Esophagus squamous epithelium (tissue), 4 donors: ENCODE measurements at regions not wholly inside any gene's neighbourhood (a gene's known extent, or its start where the extent isn't known, plus 50 kb on each side); places are given as distances from the start of the nearest gene placed in this dataset.

ENCODE experiments used
- POLR2A ChIP-seq, 4 donors: fragments of 450-650 bp; IDR thresholded peaks; one replicate each; pipeline ENCODE4 v1.6.1; 2017; ENCODE audit warnings: antibody characterized with exemption in 4 of 4, mild to moderate bottlenecking in 4 of 4, moderate library complexity in 3 of 4
- TF ChIP-seq, protein P1 (sequence below), 6 experiments: fragments of 450-650 bp in 4 of 6; fragments of 200-600 bp in 2 of 6; sonication (generic) in 2 of 6; IDR thresholded peaks; one replicate each; pipeline ENCODE4 v1.5.1; 2016 to 2019; ENCODE audit warnings: antibody characterized with exemption in 6 of 6, mild to moderate bottlenecking in 4 of 6, moderate library complexity in 4 of 6

- TF ChIP-seq, protein P1, sequence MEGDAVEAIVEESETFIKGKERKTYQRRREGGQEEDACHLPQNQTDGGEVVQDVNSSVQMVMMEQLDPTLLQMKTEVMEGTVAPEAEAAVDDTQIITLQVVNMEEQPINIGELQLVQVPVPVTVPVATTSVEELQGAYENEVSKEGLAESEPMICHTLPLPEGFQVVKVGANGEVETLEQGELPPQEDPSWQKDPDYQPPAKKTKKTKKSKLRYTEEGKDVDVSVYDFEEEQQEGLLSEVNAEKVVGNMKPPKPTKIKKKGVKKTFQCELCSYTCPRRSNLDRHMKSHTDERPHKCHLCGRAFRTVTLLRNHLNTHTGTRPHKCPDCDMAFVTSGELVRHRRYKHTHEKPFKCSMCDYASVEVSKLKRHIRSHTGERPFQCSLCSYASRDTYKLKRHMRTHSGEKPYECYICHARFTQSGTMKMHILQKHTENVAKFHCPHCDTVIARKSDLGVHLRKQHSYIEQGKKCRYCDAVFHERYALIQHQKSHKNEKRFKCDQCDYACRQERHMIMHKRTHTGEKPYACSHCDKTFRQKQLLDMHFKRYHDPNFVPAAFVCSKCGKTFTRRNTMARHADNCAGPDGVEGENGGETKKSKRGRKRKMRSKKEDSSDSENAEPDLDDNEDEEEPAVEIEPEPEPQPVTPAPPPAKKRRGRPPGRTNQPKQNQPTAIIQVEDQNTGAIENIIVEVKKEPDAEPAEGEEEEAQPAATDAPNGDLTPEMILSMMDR (IDR thresholded peaks at IDR 0.05) = no peak
- no peak for TF ChIP-seq POLR2A (IDR thresholded peaks at IDR 0.05)
Observed at GRCh38 chr13:30141775-30142485, 165.4 kb downstream of the KATNAL1 start.
